CD4-positive, CD25-positive, alpha-beta regulatory T cell (primary cell): ENCODE measurements at regions not wholly inside any gene's neighbourhood (a gene's known extent, or its start where the extent isn't known, plus 50 kb on each side); places are given as distances from the start of the nearest gene placed in this dataset.

Source experiments
- ATAC-seq, 2 donors: fragments of 150-1000 bp; cut with Tn5 transposase; one replicate each; pipeline ENCODE4 v1.10.0; 2021; ENCODE audit warnings: low read depth in 2 of 2, moderate number of reproducible peaks in 2 of 2, moderate library complexity in 1 of 2
- DNase-seq, 3 donors: peaks; one replicate each; pipeline versions ENCODE4 v3.0.0 to v3.0.0-alpha.2; 2012 to 2022; ENCODE audit warnings: mixed read lengths in 1 of 3
- H3K27ac ChIP-seq: one replicate; pipeline ENCODE4 v1.7.0; 2013; ENCODE audit warnings: mild to moderate bottlenecking, low read length; ENCODE audit not compliant: insufficient read depth, poor library complexity, severe bottlenecking
- H3K27me3 ChIP-seq: one replicate; pipeline ENCODE4 v1.7.0; 2013; ENCODE audit warnings: low read length; ENCODE audit not compliant: control insufficient read depth, insufficient read depth
- H3K36me3 ChIP-seq: one replicate; pipeline ENCODE4 v1.7.0; 2013; ENCODE audit warnings: mild to moderate bottlenecking, low read length, moderate library complexity; ENCODE audit not compliant: control insufficient read depth, insufficient read depth
- H3K4me1 ChIP-seq: 2 replicates; pipeline ENCODE4 v1.7.0; 2013; ENCODE audit warnings: mild to moderate bottlenecking, low read length; ENCODE audit not compliant: insufficient read depth, control insufficient read depth, poor library complexity, severe bottlenecking
- H3K4me3 ChIP-seq: one replicate; pipeline ENCODE4 v1.7.0; 2013; ENCODE audit warnings: low read depth, mild to moderate bottlenecking, low read length, moderate library complexity
- H3K9me3 ChIP-seq, 2 experiments: 1 replicate in 1 of 2; 2 replicates in 1 of 2; pipeline ENCODE4 v1.7.0; 2013; ENCODE audit warnings: low read length in 2 of 2, mild to moderate bottlenecking in 1 of 2, moderate library complexity in 1 of 2; ENCODE audit not compliant: control insufficient read depth in 2 of 2
- H3K27ac Mint-ChIP-seq, 3 donors: one replicate each; pipeline ENCODE4 v1.8.0; 2020 to 2022; ENCODE audit warnings: mild to moderate bottlenecking in 3 of 3, mixed read lengths in 3 of 3, moderate library complexity in 2 of 3
- H3K27me3 Mint-ChIP-seq: one replicate; pipeline ENCODE4 v1.8.0; 2022; ENCODE audit warnings: mild to moderate bottlenecking, mixed read lengths
- H3K36me3 Mint-ChIP-seq: one replicate; pipeline ENCODE4 v1.8.0; 2020; ENCODE audit warnings: mixed read lengths
- H3K4me1 Mint-ChIP-seq, 4 donors: one replicate each; pipeline ENCODE4 v1.8.0; 2020 to 2022; ENCODE audit warnings: mixed read lengths in 4 of 4, mild to moderate bottlenecking in 1 of 4
- H3K4me3 Mint-ChIP-seq, 4 donors: one replicate each; pipeline ENCODE4 v1.8.0; 2020 to 2022; ENCODE audit warnings: mild to moderate bottlenecking in 4 of 4, mixed read lengths in 4 of 4, moderate library complexity in 3 of 4
- H3K9me3 Mint-ChIP-seq, 7 donors: one replicate each; pipeline ENCODE4 v1.8.0; 2020 to 2022; ENCODE audit warnings: mixed read lengths in 7 of 7, mild to moderate bottlenecking in 3 of 7, moderate library complexity in 2 of 7

- H3K27ac ChIP-seq = no peak overlapping the region
- no peaks in the 10 kb centered on the region for H3K4me1 Mint-ChIP-seq
- no peak overlapping the region for H3K4me3 Mint-ChIP-seq
- H3K27me3 ChIP-seq = no peaks in the 10 kb centered on the region
- no peaks in the 10 kb centered on the region for H3K4me1 ChIP-seq
- H3K9me3 ChIP-seq = peaks cover 0 to 2% of the 10 kb centered on the region in 2 experiments
- no peak overlapping the region for H3K4me3 ChIP-seq
- H3K27ac Mint-ChIP-seq = no peak overlapping the region
- H3K27me3 Mint-ChIP-seq = no peaks in the 10 kb centered on the region
- no peaks in the 10 kb centered on the region for H3K36me3 Mint-ChIP-seq
- H3K36me3 ChIP-seq = no peaks in the 10 kb centered on the region
- DNase-seq (no peak), ATAC-seq (no peak)
- peaks cover 0 to 25% (median 5%) of the 10 kb centered on the region in 7 donors for H3K9me3 Mint-ChIP-seq
These were observed 1239.1 kb downstream of the CDH12 start for GRCh38 chr5:21613971-21614488.

GRCh38 chr5:21603796-21604195 lies 1249.3 kb downstream of the CDH12 start:
- DNase-seq (no peak), ATAC-seq (no peak)
- H3K4me3 Mint-ChIP-seq = no peak overlapping the region
- H3K27me3 ChIP-seq = no peaks in the 10 kb centered on the region
- no peaks in the 10 kb centered on the region for H3K4me1 Mint-ChIP-seq
- H3K27ac Mint-ChIP-seq = no peak overlapping the region
- no peaks in the 10 kb centered on the region for H3K36me3 Mint-ChIP-seq
- H3K27ac ChIP-seq = no peak overlapping the region
- H3K9me3 Mint-ChIP-seq = peaks cover 0 to 4% (median 2%) of the 10 kb centered on the region in 7 donors
- H3K9me3 ChIP-seq = no peaks in the 10 kb centered on the region
- no peak overlapping the region for H3K4me3 ChIP-seq
- no peaks in the 10 kb centered on the region for H3K27me3 Mint-ChIP-seq
- no peaks in the 10 kb centered on the region for H3K4me1 ChIP-seq
- H3K36me3 ChIP-seq = no peaks in the 10 kb centered on the region

- Mint-ChIP-seq H3K9me3 (peaks cover 4 to 29% (median 7%) of the 10 kb centered on the region in 7 donors), H3K27ac (no peak overlapping the region), H3K4me3 (no peak overlapping the region), H3K27me3 (no peaks in the 10 kb centered on the region), H3K4me1 (no peaks in the 10 kb centered on the region), H3K36me3 (no peaks in the 10 kb centered on the region)
- no peak for DNase-seq
- H3K9me3 ChIP-seq = no peaks in the 10 kb centered on the region
- H3K36me3 ChIP-seq = no peaks in the 10 kb centered on the region
- H3K4me1 ChIP-seq = no peaks in the 10 kb centered on the region
- no peak overlapping the region for H3K27ac ChIP-seq
- no peak for ATAC-seq
- no peak overlapping the region for H3K4me3 ChIP-seq
- H3K27me3 ChIP-seq = no peaks in the 10 kb centered on the region
These were observed 1258.6 kb downstream of the CDH12 start for GRCh38 chr5:21594566-21594965.

- Mint-ChIP-seq H3K4me1 (no peaks in the 10 kb centered on the region), H3K4me3 (no peak overlapping the region), H3K27me3 (no peaks in the 10 kb centered on the region), H3K36me3 (no peaks in the 10 kb centered on the region), H3K27ac (no peak overlapping the region), H3K9me3 (peaks cover 3 to 29% (median 7%) of the 10 kb centered on the region in 7 donors)
- Histone ChIP-seq H3K9me3 (no peaks in the 10 kb centered on the region), H3K4me3 (no peak overlapping the region), H3K4me1 (no peaks in the 10 kb centered on the region), H3K36me3 (no peaks in the 10 kb centered on the region), H3K27ac (no peak overlapping the region), H3K27me3 (no peaks in the 10 kb centered on the region)
- DNase-seq (no peak), ATAC-seq (no peak)
These were observed 1259.9 kb downstream of the CDH12 start for GRCh38 chr5:21593261-21593660.

GRCh38 chr5:21581508-21581907 lies 1271.6 kb downstream of the CDH12 start:
- Mint-ChIP-seq H3K27me3 (no peaks in the 10 kb centered on the region), H3K4me3 (no peak overlapping the region), H3K27ac (no peak overlapping the region), H3K36me3 (no peaks in the 10 kb centered on the region), H3K4me1 (no peaks in the 10 kb centered on the region), H3K9me3 (peaks cover 0 to 18% (median 8%) of the 10 kb centered on the region in 7 donors)
- Histone ChIP-seq H3K4me3 (no peak overlapping the region), H3K9me3 (peaks cover 0 to 4% of the 10 kb centered on the region in 2 experiments), H3K27me3 (no peaks in the 10 kb centered on the region), H3K36me3 (no peaks in the 10 kb centered on the region), H3K27ac (no peak overlapping the region), H3K4me1 (no peaks in the 10 kb centered on the region)
- no peak for DNase-seq
- no peak for ATAC-seq

- Histone ChIP-seq H3K9me3 (no peaks in the 10 kb centered on the region), H3K36me3 (no peaks in the 10 kb centered on the region), H3K27ac (no peak overlapping the region), H3K27me3 (no peaks in the 10 kb centered on the region), H3K4me3 (no peak overlapping the region), H3K4me1 (no peaks in the 10 kb centered on the region)
- Mint-ChIP-seq H3K9me3 (peaks cover 0 to 13% (median 5%) of the 10 kb centered on the region in 7 donors), H3K27me3 (no peaks in the 10 kb centered on the region), H3K27ac (no peak overlapping the region), H3K36me3 (no peaks in the 10 kb centered on the region), H3K4me1 (no peaks in the 10 kb centered on the region), H3K4me3 (no peak overlapping the region)
- DNase-seq (no peak), ATAC-seq (no peak)
These were observed 1278.2 kb downstream of the CDH12 start for GRCh38 chr5:21574961-21575360.

GRCh38 chr5:21574438-21574837 lies 1278.7 kb downstream of the CDH12 start:
- Histone ChIP-seq H3K27ac (no peak overlapping the region), H3K4me3 (no peak overlapping the region), H3K9me3 (no peaks in the 10 kb centered on the region), H3K4me1 (no peaks in the 10 kb centered on the region), H3K27me3 (no peaks in the 10 kb centered on the region), H3K36me3 (no peaks in the 10 kb centered on the region)
- Mint-ChIP-seq H3K4me3 (no peak overlapping the region), H3K4me1 (no peaks in the 10 kb centered on the region), H3K27me3 (no peaks in the 10 kb centered on the region), H3K27ac (no peak overlapping the region), H3K36me3 (no peaks in the 10 kb centered on the region), H3K9me3 (peaks cover 0 to 11% (median 3%) of the 10 kb centered on the region in 7 donors)
- DNase-seq (no peak), ATAC-seq (no peak)

- Histone ChIP-seq H3K27ac (no peak overlapping the region), H3K36me3 (no peaks in the 10 kb centered on the region), H3K9me3 (no peaks in the 10 kb centered on the region), H3K27me3 (no peaks in the 10 kb centered on the region), H3K4me3 (no peak overlapping the region), H3K4me1 (no peaks in the 10 kb centered on the region)
- H3K4me1 Mint-ChIP-seq = no peaks in the 10 kb centered on the region
- no peak for ATAC-seq
- H3K9me3 Mint-ChIP-seq = peaks cover 0 to 10% (median 2%) of the 10 kb centered on the region in 7 donors
- H3K27ac Mint-ChIP-seq = no peak overlapping the region
- H3K27me3 Mint-ChIP-seq = no peaks in the 10 kb centered on the region
- H3K4me3 Mint-ChIP-seq = no peak overlapping the region
- H3K36me3 Mint-ChIP-seq = no peaks in the 10 kb centered on the region
- no peak for DNase-seq
These were observed 1279.5 kb downstream of the CDH12 start for GRCh38 chr5:21573416-21574314.
